ENCODE measurements at regions not wholly inside any gene's neighbourhood (a gene's known extent, or its start where the extent isn't known, plus 50 kb on each side); places are given as distances from the start of the nearest gene placed in this dataset.
"Not testable (repeated sequence)": the region's sequence is repeated elsewhere in the genome, so short reads cannot be mapped to it uniquely, and the experiment has no call there.

DNA sequence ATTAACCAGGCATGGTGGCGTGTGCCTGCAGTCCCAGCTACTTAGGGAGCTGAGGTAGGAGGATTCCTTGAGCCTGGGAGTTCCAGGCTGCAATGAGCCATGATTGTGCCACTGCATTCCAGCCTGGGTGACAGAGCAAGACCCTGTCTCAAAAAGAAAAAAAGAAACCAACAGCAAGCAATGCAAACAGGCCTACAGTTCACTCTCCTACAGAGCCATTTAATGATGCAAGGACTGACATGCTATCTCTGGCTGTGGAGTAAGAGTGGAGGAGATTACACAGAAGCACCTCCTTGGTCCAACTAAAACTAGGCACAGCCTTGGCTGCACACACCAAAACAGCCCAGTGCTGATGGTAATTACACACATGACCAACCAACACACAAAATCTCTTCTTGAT lies 127.5 kb upstream of the SOD1 start:
- DNase-seq (ENCODE audit: low spot score): no peak

DNA sequence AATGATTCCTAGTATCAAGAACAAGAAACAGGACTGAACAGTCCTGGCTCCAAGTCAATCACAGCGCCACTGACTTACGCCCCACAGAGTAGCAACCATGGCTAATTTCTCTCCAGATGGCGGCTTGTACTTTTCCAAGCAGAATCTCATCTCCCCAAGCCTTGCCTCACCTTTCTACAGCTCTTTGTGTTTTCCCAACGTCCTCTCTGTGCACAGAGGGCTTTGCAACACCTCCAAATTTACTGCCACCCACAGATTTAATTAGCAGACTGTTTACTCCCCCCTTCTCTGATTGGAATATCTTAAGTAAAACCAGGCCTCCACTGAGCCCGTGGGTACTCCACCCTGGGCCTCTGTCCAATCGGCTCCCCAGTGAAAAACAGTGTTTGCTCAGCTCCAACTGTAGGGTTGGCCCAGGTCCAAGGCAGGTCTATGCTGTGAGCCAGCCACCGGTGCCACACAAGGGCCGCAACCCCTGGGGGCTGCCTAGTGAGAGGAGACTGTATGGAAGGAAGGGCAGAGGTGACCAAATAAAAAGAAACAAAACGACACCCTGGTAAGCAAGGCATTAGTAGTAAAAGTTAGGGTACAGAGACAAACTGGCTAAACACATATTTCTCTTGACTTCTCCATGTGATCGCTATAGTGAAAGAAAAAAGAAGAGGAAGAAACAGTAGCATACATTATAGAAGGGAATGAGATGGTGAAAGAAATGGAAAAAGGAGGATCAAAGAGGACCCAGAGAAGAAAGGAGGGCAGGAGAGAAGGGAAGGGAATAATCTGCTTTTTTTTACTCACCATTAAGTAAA lies 128.4 kb upstream of the SOD1 start:
- DNase-seq (ENCODE audit: low spot score): no peak

DNA sequence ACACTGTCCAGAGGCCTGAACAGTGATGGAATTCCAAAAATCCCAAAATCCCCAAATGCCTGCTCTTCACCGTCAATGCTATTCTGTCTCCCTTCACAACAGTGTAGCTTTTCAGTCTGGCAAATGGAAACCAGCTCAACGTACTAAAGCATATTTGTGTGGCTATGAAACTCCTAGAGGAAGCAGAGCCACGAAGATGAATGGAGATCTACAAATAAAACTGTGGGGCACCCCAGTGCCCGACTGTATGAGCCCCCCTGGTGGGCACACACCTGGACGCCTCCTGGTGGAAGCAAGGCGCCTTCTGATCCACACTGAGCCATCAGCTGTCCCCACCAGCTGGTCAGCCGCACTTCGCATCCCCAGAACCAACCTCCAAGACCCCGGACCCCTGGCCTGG lies 129.1 kb upstream of the SOD1 start:
- DNase-seq (ENCODE audit: low spot score): no peak

DNA sequence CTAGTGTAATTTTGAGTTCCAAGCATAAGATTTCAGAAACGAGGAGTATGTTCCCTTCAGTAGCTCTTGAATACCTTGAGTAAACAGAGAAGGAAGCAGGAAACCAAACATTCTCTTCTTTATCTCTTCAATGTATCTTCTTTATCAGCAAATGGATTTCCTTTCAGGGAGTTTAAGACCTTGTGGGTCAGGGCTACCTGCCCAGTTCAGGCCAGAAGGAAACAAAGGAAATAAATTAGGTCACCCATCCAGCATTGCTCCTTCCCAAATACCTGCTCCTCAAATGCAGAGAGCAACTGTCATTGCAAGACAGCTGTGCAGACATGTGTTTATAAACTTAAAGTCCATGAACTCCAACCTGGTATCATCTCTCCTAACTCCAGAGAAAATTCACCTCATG lies 130.1 kb upstream of the SOD1 start:
- no peak for DNase-seq (ENCODE audit: low spot score)

DNA sequence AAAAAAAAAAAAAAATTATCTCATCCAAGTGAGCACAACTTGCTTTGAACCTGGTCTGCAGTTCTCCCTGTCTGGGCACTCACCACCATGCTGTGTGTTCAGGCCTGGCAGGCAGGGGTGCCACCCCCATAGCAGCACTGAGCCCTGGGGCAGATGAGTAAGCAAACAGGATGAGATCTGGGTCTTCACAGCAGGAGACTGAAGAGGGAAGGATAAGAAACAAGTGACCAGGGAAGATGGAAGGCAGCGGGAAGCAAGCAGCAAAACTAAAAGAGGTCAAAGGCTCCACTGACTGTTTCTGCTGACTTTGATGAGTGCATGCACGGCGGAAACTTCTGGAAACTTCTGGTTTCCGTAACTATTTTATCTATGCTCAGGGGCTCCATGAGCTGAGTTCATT lies 133.5 kb upstream of the SOD1 start:
- DNase-seq (ENCODE audit: low spot score): peak; percentile 72

DNA sequence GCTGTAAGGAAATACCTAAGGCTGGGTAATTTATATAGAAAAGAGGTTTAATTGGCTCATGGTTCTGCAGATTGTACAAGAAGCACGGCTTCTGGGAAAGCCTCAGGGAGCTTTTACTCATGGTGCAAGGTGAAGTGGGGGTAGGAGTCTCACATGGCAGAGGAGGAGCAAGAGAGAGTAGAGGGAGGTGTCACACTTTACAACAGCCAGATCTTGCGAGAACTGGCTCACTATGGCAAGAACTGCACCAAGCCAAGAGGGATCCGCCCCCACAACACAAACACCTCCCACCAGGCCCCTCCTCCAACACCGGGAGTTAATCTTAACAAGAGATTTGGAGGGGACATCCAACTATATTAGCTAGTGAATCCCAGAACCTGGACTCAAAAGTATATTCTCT lies 135.4 kb upstream of the SOD1 start:
- DNase-seq (ENCODE audit: low spot score): no peak

DNA sequence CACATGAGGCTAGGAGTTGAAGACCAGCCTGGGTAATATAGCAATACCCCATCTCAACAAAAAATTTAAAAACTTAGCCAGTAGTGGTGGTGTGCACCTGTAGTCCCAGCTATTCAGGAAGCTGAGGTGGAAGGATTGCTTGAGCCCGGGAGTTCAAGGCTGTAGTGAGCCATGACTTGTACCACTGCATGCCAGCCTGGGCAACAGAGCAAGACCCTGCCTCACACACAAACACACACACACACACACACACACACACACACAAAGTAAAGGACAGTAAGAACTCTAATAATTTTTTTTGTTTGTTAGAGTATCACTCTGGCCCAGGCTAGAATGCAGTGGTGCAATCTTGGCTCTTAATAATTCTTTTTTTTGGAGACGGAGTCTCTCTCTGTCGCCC lies 138.0 kb upstream of the SOD1 start:
- no peak for DNase-seq (ENCODE audit: low spot score)

DNA sequence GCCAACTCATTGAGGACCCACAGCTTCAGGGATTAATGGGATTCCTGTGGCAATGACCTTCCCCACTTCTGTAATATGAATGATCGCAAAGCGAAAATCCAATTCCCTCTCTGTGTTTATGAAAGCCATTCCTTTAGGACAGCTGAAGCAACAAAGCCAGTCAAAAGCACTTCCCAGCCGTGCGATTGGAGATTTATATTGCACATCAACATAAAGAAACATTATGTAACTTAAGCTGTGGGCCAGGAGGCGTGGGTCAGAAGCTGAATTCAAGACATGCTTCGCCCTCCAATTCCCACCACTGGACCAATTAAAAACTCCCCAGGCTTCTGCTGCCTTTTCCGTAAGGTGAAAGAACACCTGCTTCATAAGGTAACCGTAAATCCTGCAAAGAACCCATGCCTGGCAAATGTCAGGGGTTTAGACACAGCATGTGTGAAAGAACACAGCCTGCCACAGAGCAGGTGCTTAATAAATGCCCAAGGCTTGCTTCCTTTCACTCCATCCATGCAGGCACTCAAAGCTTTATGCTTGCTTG lies 138.9 kb upstream of the SOD1 start:
- DNase-seq (ENCODE audit: low spot score): no peak

DNA sequence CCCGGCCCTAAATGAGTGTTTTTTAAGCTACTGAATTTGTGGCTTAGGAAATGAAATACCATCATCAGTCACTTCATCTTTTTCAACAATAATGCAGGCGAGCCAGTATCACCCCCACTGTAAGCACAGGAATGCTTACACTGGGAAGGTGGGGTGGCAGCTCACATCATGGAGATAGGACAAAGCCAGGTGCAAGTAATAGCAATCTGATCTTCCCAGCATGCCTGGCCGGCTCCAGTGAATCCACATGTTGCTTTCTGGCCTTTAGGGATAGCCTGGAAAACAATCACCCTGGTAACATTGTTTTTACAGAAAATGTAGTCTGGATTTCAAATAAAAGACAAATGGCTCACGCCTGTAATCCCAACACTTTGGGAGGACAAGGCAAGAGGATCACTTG lies 140.9 kb upstream of the SOD1 start:
- no peak for DNase-seq (ENCODE audit: low spot score)

DNA sequence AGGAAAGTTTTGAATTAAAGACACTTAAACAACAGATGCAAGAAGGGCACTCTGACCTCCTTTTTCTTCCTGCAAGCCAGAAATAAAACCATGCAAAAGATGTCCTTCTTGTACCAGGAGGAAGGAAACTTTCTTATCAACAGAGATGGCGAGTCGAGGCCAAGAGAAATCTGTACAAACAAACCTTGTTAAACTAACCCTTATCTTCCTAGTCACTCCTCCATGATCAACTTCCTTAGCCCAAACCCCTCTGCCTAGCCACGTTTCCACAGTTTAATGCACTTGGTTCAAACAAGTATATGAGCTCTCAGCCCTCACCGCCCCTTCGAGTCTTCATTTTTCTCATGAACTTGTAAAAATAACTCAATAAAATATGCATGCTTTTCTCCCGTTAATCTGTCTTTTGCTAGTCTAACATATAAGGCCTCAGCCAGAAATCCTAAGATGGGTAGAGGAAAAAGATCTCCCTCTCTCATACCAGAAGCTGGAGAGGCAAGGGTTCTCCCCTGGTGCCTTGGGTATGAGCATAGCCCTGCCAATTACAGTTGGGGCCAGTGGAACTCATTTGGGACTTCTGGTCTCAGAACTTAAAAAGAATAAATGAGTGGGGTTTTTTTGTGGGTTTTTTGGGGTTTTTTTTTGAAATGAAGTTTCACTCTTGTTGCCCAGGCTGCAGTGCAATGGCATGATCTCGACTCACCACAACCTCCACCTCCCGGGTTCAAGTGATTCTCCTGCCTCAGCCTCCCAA lies 141.7 kb upstream of the SOD1 start:
- no peak for DNase-seq (ENCODE audit: low spot score)

DNA sequence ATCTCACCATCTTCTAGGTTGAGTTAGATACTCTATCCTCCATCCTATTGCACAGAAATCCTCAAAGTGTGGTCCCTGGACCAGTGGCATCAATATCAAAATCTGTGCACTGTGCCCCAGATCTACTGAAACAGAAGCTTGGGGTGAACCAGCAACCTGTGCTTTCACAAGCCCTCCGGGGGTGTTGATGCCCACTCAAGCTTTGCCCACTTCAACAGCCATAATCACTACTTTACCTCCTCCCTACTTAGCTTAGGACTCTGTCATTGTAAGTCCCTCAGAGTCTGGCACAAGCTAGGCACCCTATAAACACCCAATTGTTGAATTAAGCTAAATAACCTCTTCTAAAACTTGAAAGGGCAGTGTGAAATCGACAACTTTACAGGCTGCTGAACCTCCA lies 144.2 kb upstream of the SOD1 start:
- no peak for DNase-seq (ENCODE audit: low spot score)

DNA sequence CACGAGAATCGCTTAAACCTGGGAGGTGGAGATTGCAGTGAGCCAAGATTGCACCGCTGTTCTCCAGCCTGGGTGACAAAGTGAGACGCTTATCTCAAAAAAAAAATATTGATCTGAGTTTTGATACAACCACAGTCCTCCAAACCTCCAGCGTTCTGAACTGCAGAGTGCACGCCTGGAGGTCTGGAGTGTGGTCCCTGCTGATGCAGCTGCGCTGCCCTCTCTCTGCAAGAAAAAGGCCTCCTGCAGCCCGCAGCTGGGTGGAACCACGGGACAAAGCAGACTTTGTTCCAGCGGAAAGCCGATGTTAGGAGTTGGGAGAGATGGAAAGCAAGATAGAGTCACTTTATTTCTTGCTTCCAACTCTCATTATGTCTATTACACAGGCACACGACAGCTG lies 144.9 kb upstream of the SOD1 start:
- peak; percentile 81 for DNase-seq (ENCODE audit: low spot score)

DNA sequence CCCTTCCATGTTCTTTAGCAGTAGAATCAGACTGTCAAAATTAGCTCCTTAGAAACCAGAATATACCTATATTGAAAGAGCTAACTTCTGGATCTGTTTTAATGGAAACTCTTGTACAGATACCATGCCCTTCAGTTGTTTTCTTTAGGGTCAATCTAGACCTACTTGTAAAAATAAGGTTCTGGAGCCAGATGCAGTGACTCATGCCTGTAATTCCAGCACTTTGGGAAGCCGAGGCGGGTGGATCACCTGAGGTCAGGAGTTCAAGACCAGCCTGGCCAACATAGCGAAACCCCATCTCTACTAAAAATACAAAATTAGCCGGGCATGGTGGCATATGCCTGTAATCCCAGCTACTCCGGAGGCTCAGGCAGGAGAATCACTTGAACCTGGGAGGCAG lies 146.0 kb upstream of the SOD1 start:
- DNase-seq (ENCODE audit: low spot score): not testable (repeated sequence)

DNA sequence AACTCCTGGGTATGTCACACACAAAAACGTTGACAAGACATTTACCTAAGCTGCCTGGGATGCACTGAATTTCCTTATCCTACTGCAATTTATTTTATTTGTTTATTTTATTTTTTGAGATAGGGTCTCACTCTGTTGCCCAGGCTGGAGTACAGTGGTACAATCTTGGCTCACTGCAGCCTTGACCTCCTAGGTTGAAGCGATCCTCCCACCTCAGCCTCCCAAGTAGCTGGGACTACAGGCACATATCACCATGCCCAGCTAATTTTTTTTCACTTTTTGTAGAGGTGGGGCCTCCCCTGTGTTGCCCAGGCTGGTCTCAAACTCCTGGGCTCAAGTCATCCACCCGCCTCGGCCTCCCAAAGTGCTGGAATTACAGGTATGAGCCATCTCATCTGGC lies 147.5 kb upstream of the SOD1 start:
- DNase-seq (ENCODE audit: low spot score): not testable (repeated sequence)

DNA sequence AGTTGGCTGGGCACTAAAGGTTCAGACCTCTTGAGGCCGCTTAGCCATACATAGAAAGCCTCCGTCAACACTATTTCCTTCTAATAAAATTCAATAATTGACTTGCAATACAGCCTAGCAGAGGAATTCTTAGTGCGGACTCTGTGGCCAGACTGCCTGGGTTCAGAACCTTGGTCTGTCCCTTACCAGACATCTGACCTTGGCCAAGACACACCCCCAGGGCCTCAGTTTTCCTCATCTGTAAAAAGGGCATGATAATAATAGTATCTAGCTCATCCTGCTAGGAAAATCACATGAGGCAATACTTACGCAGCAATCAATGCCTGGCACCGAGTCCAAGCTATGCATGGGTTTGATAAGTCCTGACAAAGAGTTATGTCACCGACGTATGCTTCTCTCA lies 148.2 kb upstream of the SOD1 start:
- no peak for DNase-seq (ENCODE audit: low spot score)

DNA sequence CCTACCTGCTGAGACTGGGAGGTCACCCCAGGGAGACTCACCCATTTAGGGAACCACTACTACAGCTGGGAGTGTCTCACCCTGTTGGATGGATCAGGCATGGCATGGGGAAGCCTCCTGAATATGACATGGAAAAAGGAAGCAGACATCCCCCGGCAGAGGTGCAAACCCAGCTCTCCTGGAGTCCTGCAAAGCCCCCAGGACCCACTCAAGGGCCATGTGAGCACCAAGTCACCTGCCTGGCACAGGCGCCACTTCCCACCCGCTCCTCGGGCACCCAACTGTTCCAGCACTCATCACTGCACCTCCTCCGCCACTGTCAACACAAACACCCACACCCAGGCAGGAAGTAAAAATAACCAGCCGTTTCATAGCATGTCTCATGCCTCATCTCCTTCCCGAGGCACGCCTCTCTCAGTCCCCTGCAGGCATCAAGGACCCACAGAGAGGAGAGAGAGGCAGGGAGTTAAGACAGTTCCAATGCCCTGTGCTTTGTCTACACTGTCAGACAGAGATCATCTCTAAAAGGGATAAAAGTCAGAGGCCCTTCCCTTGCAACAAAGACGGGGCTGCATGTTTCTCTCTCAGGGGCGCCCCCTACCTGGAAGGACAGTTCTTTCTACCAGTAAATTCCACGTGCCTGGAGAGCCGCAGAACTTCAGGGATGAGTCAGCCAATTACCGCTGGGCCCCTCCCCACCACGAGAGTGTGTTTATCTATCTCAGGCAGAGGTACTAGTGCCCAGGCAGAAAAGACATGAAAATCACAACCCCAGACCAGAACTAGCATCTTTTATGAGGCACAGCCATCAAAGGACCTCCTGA lies 150.1 kb upstream of the SOD1 start:
- DNase-seq (ENCODE audit: low spot score): peak; percentile 83

DNA sequence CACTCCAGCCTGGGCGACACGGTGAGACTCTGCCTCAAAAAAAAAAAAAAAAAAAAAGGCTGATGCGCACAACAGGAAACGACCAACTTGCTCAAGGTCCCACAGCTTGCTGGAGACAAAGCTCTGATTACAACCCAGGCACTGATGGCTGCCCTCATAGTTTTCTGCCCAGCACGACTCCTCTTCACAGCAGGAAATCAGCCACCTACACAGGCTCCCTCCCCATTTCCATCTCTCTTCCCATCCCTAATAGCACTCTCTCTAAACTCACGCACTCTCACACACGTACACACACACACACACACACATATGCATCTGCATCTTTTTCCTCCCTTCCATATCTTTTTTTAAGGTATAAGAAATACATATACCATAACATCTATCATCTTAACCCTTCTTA lies 153.5 kb upstream of the SOD1 start:
- no peak for DNase-seq (ENCODE audit: low spot score)

DNA sequence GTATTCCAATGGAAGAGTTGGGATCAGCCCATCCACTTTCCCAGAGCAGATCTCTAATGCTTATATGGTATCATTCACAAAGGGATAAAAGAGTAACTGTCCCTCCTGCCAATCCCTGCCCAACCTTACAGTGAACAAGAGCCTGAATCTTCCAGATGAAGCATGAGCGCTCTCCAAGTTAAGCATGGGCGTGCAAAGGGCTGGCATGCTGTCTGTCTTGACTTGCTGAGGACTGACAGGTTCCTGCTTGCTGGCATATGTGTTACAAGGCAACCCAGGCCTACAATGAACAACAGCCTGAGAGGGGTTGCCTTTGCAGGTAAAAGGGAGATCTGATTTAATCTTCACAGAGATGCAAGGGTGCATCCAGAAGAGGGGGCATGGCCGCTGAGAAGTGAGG lies 155.6 kb upstream of the SOD1 start:
- no peak for DNase-seq (ENCODE audit: low spot score)

DNA sequence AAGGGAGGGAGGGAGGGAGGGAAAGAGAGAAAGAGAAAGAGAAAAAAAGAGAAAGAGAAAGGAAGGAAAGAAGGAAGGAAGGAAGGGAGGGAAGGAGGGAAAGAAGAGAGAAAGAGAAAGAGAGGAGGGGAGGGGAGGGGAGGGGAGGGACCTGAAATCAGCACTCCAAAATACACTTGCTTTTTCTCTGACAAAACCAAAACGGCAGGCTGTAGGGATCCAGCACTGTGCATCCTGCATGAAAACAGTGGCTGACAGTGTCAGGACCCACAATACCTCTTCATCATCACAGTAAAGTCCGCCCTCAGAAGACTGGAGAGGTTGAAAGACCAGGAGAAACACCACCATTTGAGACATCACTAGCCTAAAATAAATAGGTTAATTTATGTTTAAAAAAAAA lies 156.0 kb upstream of the SOD1 start:
- no peak for DNase-seq (ENCODE audit: low spot score)

DNA sequence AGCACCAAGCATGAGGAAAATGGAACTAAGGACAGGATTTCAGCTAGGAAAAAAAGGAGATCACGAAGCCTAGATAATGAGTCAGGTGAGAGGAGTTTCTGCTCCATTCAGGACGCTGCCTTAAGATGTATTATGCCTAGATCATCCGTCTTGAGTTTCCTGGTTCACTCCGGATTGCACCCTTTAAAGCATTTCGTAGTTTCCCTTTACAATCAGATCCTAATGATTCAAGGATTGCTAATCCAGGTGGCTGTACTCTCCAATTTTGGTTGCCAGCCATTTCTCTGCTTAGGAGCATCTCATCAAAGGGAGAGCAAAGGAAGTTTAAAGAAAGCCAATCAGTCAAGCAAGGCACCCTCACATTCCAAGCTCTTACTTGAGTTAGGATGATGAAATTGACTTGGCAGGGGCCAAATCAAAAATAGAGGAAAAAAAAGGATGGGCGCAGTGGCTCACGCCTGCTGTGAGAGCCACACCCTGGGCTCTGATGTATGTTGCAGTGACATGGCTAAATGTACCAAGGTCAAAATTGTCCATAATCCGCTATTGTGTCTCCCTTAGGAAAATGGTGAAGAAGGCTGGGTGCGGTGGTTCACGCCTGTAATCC lies 156.9 kb upstream of the SOD1 start:
- DNase-seq (ENCODE audit: low spot score): no peak

DNA sequence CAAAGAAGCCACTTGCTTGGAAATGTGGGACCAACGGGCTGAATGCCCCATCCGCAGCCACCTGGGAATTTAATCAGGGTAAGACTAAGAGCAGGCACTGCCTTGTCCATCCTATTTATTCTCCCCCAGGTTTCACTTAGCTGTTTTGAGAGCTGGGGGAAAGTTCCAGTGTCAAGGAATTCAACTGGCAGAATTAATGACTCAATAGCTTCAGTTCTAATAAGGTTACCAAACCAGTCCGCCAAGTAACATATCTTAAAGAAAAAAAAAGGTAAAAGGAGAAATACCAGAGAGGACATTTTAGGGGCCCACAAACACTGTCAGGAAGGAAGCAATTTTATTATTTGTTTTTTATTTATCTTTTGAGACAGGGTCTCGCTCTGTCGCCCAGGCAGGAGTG lies 157.6 kb upstream of the SOD1 start:
- no peak for DNase-seq (ENCODE audit: low spot score)

DNA sequence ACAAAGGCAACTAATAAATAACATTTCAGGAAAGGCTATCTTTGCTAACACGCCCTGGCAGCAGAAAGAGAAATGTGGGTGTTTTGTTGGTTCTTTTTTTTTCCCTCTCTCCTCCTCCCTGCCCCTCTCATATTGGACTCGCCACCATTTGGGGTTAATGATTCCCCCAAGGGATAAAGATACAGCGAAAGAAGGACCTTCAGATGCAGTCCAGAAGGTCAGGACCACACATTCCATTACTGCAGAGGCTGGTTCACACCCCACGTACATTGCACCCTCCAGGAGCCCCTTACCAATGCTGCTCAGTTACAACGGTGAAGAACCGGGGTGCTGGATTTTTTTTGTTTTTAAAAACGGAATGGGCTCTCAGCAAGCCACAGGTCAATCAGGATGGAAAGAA lies 156.9 kb upstream of the TIAM1 start:
- DNase-seq (ENCODE audit: low spot score): no peak

Data from COLO829 (cell line).